ENCODE measurements at regions not wholly inside any gene's neighbourhood (a gene's known extent, or its start where the extent isn't known, plus 50 kb on each side); places are given as distances from the start of the nearest gene placed in this dataset.

DNA sequence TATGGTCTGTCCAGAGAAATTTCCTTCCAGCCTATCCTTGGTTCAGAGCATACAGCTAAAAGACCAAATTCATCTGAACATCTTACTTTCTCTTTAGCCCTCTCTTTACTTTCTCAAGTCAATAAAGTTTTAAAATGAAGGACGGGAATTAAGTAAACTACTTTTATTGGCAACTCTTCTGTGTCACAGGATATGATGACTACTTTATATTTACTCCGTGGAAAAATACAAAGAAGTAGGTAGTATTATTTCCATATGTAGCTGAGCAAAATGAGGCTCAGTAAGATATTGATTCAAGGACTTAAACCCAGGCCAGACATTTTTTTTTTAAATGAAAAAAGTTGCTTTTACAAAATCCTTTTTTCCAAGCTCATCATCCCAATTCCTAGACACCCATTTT, 151.2 kb upstream of the DPYD start:
- DNase-seq (ENCODE audit: low read depth in 2 of 2): no peak

DNA sequence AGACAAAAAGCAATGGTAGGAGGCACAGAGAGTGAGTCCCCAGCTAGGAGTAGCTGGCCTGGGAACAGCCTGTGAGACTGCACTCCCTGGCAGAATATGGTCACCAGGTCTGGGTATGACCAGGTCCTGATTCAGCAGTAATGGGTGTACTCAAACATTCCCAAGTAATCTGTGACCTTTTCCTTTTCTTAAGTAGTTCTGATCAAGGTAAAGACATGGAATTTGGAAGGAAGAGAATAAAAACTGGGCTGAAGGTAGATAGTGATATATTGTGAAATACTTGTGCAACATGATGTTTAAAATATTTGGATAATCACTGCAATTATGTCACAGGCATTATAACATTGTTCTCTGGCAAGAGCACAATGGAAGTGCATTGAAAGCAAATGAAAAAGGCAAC, 147.2 kb upstream of the DPYD start:
- no peak for DNase-seq (ENCODE audit: low read depth in 2 of 2)

DNA sequence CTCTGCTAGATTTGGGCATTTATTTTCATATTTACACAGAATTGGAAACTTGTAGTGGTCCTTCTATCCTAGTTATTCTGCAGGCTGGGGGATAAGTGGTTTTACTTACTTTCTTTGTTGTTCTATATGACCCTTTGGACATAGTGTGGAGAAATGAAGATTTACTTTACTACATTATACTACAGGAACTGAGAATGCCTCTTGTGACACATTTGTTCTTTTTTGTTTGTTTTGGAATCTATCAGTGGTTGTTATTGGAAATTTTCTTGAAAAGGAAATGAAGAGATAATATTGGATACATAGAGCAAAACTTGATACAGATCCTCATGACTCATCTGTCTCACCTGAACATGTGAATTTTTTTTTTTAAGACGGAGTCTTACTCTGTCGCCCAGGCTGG, 146.1 kb upstream of the DPYD start:
- DNase-seq (ENCODE audit: low read depth in 2 of 2): no peak

DNA sequence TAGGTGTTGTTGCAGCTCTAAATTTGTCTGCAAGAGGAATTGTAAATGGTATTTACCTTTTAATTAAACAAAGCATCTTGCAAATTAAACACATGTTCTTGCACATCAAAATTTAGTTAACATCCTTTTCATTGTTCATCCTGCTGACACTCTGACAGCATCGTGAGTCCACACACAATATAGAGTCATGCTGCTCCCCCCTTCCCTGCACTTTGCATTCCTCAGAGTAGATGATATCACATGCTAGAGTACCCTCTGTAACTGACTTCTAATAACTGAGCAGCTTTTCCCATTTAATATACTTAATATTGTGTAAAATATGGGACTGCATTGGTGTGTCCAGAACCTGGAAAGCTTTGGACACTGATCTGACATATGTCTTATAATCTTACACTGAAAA, 138.8 kb upstream of the DPYD start:
- no peak for DNase-seq (ENCODE audit: low read depth in 2 of 2)

DNA sequence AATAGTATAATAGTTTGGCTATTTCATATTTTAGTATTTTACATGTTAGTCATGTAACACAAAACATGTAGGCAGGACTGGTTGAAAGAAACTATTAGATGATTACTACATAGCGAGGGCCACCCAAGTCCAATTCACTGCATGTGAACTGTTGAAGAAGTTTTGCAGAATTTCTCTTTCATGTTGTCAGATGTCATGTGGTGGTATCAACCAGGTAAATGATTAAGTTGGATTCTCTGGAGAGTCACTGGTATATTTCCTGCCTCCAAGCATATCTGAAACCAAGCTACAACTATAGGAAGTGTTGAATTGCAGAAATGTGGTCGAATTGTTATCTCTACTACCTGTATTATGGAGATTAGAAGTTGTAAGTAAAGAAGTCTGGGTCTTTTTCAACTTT, 137.8 kb upstream of the DPYD start:
- no peak for DNase-seq (ENCODE audit: low read depth in 2 of 2)

DNA sequence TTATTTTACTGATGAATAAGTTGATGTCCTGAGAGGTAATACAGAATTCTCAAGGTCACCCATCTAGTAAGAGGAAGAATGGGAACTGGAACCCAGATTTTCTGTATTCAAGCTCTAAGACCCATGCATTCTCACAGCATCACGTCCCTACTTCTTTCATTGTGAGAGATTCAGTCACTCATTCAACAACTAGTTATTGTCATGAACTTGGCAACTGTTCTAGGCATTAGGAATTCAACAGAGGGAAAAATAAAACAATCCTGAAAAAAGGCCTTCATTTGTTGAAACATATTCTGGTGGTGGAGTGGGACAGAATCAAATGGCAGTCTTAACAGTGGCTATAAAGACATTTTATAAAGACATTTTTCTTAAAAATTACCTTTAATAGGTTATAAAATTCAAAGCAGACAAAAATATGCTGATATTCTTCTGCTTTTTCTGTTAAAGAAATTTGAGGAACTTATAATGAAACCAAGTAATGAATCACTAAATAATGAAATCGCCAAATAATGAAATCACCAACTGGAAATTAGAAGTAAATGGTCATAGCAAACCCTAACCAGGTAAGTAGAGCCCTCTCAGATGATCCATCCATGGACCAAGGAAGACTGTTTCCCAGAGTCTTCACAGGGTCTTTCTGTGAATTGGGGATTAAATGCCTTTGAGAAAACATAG, 136.5 kb upstream of the DPYD start:
- DNase-seq (ENCODE audit: low read depth in 2 of 2): no peak

DNA sequence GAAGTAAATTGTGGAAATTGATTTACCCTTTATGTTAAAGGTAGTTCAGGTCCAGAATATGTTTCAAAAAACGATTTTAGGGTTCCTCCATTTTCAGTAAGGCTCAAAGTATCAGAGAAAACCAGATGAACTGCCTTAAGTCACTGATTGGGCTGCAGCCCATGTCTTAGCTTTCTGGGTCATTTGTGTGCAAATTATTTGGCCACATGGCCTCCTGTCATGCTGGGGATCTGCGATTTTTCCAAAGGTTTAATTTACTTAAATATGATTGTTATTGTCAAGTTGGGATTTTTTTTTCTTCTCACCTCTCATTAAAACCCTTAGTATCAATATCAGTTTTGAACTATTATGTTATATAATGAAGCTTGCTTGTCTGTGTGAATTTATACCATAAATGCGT, 135.9 kb upstream of the DPYD start:
- no peak for DNase-seq (ENCODE audit: low read depth in 2 of 2)

DNA sequence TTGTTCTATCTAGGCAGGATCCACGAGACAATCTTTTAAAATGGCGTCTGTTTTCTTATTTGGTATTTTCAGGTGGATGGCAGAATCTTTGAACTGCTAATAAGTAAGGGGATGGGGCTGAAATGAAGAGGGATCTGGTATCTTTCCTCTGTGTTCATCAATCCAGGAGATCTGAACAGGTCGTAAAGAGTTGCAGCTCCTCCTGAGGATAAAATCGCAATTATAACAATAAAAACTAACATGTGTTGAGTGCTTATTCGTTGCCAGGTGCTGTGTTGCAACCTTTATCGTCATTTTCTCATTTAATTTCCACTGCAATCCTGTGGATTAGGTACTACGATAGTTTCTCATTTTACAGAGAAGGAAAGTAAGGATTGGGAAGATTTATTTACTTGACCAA, 134.6 kb upstream of the DPYD start:
- no peak for DNase-seq (ENCODE audit: low read depth in 2 of 2)

DNA sequence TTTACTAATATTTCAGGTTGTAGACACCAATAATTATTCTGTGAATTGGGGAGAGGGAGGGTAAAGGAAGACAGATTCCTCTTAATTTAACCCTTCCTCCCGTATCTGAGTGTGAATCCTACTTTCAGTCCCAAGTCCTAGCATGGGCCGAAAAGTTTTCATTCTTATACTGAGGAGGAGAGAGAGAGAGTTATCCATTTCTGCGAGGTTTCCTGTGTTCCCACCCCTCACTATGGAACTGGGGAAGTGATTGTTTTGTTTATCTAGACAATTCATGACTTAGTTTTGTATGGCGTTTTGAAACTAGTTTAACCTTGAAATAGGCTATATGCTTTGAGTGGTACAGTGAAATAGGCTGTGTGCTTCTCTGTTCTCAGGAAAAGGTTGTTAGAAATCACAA, 134.0 kb upstream of the DPYD start:
- no peak for DNase-seq (ENCODE audit: low read depth in 2 of 2)

DNA sequence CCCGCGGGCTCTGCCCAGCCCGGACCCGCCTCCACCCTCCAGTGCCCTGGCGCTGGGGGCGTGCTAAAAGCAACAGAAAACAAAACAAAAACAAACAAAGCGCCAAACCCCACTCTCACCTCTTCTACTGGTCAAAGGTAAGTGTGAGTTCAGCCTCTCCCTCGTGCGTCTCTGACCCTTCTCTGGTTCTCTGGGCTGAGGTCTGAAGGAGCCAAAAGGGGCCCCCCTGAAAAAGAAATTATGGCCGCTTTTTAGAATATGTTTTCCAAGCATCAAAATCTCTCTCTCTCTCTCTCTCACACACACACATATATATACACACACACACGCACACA, 133.5 kb upstream of the DPYD start:
- DNase-seq (ENCODE audit: low read depth in 2 of 2): no peak

DNA sequence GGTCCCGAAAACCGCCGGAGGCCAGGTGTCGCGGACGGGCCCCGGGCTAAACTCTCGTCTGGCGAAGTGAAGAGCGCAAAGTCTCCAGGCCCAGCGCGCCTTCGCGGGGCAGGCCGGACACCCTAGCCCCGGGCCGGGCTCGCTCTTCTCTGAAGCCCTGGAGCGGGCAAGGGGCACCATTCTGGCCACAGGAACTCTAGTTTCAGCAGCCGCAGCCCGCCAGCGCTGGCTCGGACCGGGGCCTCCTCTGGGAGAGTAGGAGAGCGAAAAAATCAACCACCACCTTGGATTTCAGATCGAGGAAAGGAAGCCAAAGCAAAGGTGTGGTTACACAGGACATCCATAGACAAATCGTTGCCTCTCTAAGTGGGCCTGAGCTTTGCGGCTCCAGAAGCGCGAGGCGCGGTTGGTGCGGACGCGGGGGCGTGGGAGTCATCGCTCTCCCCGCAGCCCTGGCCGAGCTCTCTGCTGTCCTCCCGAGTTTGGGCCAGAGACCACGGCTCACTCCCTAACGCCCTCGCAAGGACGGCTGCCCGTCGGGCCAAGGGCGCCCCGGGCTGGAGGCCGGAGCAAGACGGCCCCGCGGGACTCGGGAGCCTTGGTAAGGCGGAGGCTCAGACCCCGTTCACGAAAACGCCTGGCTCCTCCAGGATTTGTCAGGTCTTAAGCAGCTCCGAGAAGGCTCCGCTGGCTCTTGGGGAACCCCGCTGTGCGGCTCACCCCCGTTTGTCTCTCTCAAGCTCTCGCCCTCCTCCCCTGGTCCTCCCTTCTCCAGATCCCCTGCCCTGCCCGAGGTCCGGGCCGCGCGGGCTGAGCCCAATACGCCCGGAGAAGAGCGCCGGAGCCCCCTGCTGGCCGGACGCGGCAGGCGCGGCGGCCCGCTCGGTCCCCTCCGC, 132.9 kb upstream of the DPYD start:
- DNase-seq (ENCODE audit: low read depth in 2 of 2): peak in 1 of 2 donors; percentile 28

DNA sequence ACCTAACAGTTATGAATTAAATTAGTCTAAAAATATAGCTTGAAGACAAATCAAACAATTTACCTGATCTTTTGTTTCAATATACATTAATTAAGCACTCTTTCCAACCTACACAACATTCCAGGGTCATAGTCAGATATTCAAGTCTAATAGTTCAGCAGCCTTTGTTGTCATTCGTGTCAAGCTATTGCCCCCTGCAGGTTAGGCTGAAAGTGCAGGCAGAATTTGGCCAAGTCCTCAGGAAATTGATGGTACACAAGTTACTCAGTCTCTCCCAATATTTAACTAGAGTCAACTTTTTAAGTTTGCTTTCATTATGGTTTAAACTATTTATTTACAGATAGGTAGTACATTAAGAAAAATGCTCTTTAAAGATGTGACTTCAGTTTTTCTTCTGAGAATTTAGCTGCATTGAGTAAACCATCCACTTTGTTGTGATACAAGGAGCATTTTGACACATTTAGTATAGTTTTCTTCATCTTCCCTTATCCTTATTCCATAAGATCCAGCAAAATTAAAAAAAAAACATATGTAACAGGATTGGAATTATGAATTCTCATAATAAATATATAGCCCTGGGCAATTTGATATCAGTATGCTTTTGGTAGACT, 130.3 kb upstream of the DPYD start:
- peak; percentile 26 to 58 for DNase-seq (ENCODE audit: low read depth in 2 of 2)

DNA sequence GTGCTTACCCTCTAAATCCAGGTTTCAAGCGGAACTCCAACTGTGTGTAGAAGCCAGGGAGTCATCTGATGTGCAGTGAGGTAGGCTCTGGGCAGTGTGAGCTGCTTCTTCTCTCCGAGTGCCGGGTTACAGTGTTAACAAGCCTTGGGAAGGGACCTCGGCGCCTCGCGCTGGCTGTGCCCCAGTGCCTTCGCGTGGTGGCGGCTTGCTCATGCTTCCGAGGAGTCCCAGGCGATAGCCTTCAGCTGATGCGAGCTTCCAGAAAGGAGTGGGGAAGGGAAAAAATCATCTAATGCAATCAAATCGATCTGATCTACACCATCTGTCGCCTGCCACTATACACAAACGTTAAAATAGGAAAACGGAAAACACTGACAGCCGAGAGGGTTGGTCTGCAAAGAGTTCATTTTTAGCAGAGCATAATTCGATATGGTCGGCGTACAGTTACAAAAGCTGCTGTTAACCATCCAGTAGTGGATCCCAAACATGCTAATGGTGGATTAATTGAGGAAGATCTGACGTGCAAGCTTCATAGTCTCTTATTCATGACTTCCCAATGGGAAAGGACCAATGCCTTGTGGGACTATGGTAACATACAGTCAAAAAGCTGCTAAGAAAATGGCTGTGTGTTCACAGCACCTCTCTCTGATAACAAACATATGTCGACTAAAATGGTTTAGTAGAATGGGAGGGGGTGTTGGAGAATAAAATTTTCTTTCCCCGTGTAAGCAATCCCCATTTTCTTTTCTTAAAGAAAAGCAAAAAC, 128.7 kb upstream of the DPYD start:
- no peak for DNase-seq (ENCODE audit: low read depth in 2 of 2)

DNA sequence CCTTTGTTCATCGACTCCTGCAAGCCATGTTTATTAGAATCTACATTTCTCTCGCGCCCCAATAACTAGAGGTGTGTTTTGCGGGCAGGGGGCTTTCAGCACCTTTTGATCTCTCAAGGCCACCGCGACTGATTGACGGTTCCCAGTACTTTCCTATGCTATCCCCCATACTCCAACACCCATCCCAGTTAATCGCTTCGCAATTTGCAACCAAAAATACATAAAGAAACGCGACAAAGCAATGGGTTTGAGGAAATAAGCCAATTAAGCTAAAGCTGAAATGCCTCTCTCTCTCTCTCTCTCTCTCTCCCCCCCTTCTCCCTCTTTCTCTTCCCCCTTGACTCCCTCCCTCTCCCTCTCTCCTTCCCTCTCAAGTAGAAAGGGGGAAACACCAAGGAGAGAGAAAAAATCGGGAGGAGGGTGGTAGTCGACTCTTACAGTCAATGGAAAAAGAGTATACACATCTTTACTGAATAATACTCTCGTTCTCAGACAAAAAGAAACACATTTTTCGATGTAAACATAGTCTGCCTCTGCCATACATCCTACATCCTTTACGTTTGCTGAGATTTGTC, 128.0 kb upstream of the DPYD start:
- DNase-seq (ENCODE audit: low read depth in 2 of 2): no peak

DNA sequence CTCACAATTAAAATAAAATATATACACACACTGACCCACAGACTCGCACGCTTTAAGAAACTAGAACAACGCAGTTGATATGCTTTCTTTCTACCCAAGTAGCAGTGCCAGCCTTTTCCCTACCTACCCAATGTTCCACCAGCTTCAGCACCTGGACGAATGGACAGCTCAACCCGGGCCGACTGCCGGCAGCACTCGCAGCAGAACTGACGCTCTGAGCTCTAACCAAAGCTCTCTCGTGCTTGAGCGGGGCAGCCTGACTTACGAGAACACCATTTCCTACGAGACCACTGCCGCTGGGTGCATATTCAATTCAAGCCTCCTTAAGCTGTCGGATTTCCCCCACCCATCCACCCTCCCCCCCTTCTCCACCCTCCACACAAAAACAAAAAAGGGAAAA, 127.4 kb upstream of the DPYD start:
- DNase-seq (ENCODE audit: low read depth in 2 of 2): peak; percentile 25 to 29

DNA sequence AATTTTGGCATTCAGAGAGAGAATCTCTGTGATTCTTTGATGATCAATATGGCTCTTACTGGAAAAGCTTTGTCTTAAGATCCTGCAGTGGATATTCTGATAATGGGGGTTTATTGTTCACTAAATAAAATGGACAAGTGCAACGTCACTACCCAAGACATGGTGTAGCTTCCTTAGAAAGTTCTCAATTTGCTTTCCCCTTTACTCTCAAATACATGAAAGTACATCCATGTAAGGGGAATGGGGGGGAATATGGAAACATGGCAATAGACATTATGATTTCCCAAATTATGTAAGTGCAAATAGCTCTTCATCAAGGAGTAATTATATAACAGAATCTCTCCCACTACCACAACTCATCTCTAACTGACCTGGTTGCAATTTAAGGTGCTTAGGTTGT, 126.3 kb upstream of the DPYD start:
- no peak for DNase-seq (ENCODE audit: low read depth in 2 of 2)

DNA sequence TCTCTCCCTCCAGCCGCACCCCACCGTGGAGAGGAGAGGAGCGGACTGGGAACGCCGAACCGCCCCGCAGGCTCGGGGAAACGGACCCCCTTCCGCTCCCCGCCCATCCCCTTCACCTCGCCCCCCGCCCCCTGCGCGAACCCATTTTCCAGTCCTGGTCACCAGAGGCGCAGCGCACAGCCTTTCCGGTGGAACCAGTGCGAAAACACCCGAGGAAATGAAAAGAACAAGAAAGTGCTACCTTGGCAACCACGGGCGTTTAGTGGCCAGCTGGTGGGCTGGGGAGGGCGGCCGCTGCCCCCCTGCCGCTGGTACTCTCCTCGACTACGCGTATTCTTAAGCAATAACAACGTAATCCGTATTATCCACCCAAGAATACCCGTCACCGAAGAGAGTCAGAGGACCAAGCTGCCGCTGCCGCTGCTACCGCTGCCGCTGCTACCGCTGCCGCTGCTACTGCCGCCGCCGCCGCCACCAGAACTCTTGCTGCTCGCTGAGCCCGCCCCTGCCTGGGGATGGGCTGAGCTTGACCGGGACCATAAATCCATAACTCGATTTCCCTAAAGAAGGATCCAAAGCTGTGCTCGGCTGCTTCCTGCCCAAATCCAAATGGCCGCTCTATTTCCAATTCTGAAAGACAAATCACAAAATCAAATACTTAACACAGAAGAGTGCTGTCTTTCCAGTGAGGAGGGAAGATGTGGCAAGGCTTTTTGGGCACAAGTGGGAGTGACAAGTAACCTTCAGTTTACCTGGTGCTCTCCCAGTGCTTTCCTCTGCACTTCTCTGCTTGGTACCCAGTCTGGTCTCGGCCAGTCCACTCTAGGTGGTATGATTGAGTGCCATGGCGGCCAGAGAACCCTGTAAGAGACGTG, 125.2 kb upstream of the DPYD start:
- DNase-seq (ENCODE audit: low read depth in 2 of 2): no peak

DNA sequence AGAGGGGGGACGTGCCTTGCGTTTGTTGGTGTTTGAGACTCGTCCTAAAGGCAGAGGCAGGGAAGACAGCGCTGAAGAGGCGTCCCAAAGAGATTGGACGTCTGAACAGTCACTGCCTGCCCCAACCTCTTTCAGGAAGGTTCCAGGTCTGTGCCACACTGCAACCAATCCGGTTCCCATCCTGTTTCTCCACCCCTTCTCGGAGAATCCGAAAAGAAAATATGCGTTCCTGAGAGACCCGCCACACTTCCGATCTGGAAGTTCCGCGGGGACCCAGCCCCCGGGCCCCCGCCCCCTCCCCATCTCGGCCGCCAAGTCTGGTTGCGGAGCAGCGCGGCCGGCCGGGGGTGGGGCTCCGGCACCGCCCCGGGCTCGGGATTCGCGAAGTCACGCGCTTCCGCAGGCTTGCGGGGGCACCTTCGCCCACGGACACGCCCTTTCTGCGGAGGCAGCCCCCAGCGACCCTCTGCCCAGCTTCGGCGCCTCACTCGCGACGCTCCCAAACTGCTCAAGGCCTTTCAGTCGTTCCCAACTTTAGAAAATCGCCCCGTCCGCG, 124.5 kb upstream of the DPYD start:
- no peak for DNase-seq (ENCODE audit: low read depth in 2 of 2)

DNA sequence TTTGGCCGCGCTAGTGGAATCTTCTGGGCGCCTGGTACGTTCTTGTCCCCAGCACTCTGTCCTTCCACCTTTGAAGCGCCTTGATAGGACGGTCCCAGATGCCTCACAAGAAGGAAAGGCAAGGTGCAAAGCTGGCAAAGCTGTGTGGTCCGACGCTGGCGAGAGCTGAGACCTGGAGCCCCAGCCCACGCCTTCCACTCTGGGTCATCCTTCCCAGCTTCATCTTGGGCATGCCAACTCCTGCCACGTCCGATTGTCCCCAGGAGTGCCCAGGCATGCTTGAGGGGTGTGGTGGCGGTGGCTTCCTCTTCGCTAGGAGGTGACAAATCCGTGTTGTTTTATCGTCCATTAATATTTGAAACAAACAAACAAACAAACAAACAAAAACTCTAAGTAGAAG, 123.9 kb upstream of the DPYD start:
- DNase-seq (ENCODE audit: low read depth in 2 of 2): no peak

DNA sequence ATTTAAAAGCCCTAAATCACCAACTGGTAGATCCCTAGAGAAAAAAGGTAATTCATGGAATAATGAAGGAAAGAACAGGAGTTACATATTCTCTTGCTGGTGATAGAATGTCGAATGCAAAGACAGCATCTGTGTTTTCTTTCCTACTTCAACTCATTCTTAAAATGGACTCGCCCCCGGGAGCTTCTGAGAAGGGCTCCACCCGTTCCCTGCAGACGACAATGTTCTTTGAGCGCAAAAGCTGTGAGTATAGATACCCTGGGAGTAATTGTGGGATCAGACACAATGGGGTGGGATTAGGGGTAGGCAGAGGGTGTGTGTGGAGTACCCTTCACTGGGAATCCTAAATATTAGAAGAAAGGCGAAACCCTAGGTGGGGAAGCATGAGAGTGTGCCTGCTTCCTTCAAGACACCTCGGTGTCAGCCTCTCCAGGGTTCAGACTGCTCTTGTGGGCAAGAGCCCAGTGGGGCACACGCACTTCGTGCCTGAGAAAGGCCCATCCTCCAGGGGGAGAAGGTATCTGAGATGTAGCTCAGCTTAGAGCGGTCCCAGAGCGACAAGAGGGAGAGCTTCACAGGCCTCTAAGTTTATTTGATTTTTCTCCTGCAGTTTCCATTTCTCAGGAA, 123.3 kb upstream of the DPYD start:
- no peak for DNase-seq (ENCODE audit: low read depth in 2 of 2)
